ENCODE measurements at regions not wholly inside any gene's neighbourhood (a gene's known extent, or its start where the extent isn't known, plus 50 kb on each side); places are given as distances from the start of the nearest gene placed in this dataset.

GRCh38 chr12:92600052-92600451 lies 102.7 kb upstream of the PLEKHG7 start:
- peaks cover 7% of the 10 kb centered on the region for H3K9me3 ChIP-seq (replicated peaks; ENCODE audit: control insufficient read depth, insufficient read depth, low read length)
- TF ChIP-seq CBX5 (IDR thresholded peaks at IDR 0.05; ENCODE audit: low read depth): peak; percentile 94; the same call in 1 of the 2 replicates
- TF ChIP-seq, protein P1, sequence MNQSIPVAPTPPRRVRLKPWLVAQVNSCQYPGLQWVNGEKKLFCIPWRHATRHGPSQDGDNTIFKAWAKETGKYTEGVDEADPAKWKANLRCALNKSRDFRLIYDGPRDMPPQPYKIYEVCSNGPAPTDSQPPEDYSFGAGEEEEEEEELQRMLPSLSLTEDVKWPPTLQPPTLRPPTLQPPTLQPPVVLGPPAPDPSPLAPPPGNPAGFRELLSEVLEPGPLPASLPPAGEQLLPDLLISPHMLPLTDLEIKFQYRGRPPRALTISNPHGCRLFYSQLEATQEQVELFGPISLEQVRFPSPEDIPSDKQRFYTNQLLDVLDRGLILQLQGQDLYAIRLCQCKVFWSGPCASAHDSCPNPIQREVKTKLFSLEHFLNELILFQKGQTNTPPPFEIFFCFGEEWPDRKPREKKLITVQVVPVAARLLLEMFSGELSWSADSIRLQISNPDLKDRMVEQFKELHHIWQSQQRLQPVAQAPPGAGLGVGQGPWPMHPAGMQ (IDR thresholded peaks at IDR 0.05; ENCODE audit: borderline replicate concordance): no peak
- no peak for ATAC-seq
- no peak overlapping the region for H3K27ac ChIP-seq (ENCODE audit: control insufficient read depth, insufficient read depth)
- POLR2A ChIA-PET: no interaction called here
- H3K79me2 ChIP-seq (ENCODE audit: control insufficient read depth, insufficient read depth, low read length): no peaks in the 10 kb centered on the region
- H4K20me1 ChIP-seq (ENCODE audit: control insufficient read depth, insufficient read depth): no peaks in the 10 kb centered on the region
- no peak overlapping the region for H3K4me2 ChIP-seq (ENCODE audit: control insufficient read depth, insufficient read depth)
- H3K4me3 ChIP-seq: no peak overlapping the region
- no TSS peak for BruUV-seq (replicated peaks)
- SMC1A ChIA-PET (ENCODE audit: uncharacterized antibody, unreplicated experiment): no interaction called here
- in situ Hi-C loops (cut with MboI) (no loop called here), intact Hi-C loops (cut with micrococcal nuclease; ENCODE audit: unreplicated experiment) (no loop called here)
- no peaks in the 10 kb centered on the region for H3K27me3 ChIP-seq (replicated peaks in 1 of 2; ENCODE audit: control insufficient read depth in 2 of 2, insufficient read depth in 2 of 2, low read length in 1 of 2)
- WGBS (ENCODE audit: insufficient coverage, insufficient replicate concordance, low lambda C conversion rate, missing lambda C conversion rate): 90% methylated on average over 1 of the region's 1 CpG
- H3K4me1 ChIP-seq (ENCODE audit: control insufficient read depth, insufficient read depth, low read length): no peaks in the 10 kb centered on the region
- DNase-seq (ENCODE audit: low read depth, low spot score): no peak
- no peak overlapping the region for H3K9ac ChIP-seq (ENCODE audit: control insufficient read depth, insufficient read depth, low read length)
- CTCF ChIA-PET: interaction anchor here (1.0 kb wide), 1 partner anchor 28 kb away, joined by 4 read pairs; no protein-coding TSS in a partner anchor
- no peak for FAIRE-seq
- H2AFZ ChIP-seq (ENCODE audit: control insufficient read depth, low read depth, low read length): no peak overlapping the region
- H3K36me3 ChIP-seq (ENCODE audit: control insufficient read depth in 2 of 2, insufficient read depth in 2 of 2, low read length in 1 of 2): no peaks in the 10 kb centered on the region
- RAD21 ChIA-PET (ENCODE audit: unreplicated experiment): no interaction called here

- ChIA-PET SMC1A (ENCODE audit: uncharacterized antibody, unreplicated experiment) (interaction anchor here (0.6 to 2.1 kb wide), 5 partner anchors 9 to 419 kb away, joined by 3 to 6 read pairs (median 3); no protein-coding TSS in a partner anchor), RAD21 (ENCODE audit: unreplicated experiment) (no interaction called here), CTCF (interaction anchor here (0.6 to 1.1 kb wide), 3 partner anchors 30 to 856 kb away, joined by 3 to 5 read pairs (median 3); no protein-coding TSS in a partner anchor), POLR2A (no interaction called here)
- Histone ChIP-seq H3K9ac (ENCODE audit: control insufficient read depth, insufficient read depth, low read length) (no peak overlapping the region), H4K20me1 (ENCODE audit: control insufficient read depth, insufficient read depth) (no peaks in the 10 kb centered on the region), H3K36me3 (ENCODE audit: control insufficient read depth in 2 of 2, insufficient read depth in 2 of 2, low read length in 1 of 2) (no peaks in the 10 kb centered on the region), H2AFZ (ENCODE audit: control insufficient read depth, low read depth, low read length) (no peak overlapping the region), H3K4me3 (no peak overlapping the region), H3K79me2 (ENCODE audit: control insufficient read depth, insufficient read depth, low read length) (no peaks in the 10 kb centered on the region), H3K27ac (ENCODE audit: control insufficient read depth, insufficient read depth) (no peak overlapping the region), H3K4me1 (ENCODE audit: control insufficient read depth, insufficient read depth, low read length) (peaks cover 15% of the 10 kb centered on the region), H3K9me3 (replicated peaks; ENCODE audit: control insufficient read depth, insufficient read depth, low read length) (peaks cover 7% of the 10 kb centered on the region), H3K27me3 (replicated peaks in 1 of 2; ENCODE audit: control insufficient read depth in 2 of 2, insufficient read depth in 2 of 2, low read length in 1 of 2) (no peaks in the 10 kb centered on the region), H3K4me2 (ENCODE audit: control insufficient read depth, insufficient read depth) (no peak overlapping the region)
- no peak for FAIRE-seq
- in situ Hi-C loops (cut with MboI) (no loop called here), intact Hi-C loops (cut with micrococcal nuclease; ENCODE audit: unreplicated experiment) (no loop called here)
- no peak for ATAC-seq
- WGBS (ENCODE audit: insufficient coverage, insufficient replicate concordance, low lambda C conversion rate, missing lambda C conversion rate): 0% methylated on average over 1 of the region's 1 CpG
- no peak for DNase-seq (ENCODE audit: low read depth, low spot score)
- no TSS peak for BruUV-seq (replicated peaks)
- TF ChIP-seq, protein P2, sequence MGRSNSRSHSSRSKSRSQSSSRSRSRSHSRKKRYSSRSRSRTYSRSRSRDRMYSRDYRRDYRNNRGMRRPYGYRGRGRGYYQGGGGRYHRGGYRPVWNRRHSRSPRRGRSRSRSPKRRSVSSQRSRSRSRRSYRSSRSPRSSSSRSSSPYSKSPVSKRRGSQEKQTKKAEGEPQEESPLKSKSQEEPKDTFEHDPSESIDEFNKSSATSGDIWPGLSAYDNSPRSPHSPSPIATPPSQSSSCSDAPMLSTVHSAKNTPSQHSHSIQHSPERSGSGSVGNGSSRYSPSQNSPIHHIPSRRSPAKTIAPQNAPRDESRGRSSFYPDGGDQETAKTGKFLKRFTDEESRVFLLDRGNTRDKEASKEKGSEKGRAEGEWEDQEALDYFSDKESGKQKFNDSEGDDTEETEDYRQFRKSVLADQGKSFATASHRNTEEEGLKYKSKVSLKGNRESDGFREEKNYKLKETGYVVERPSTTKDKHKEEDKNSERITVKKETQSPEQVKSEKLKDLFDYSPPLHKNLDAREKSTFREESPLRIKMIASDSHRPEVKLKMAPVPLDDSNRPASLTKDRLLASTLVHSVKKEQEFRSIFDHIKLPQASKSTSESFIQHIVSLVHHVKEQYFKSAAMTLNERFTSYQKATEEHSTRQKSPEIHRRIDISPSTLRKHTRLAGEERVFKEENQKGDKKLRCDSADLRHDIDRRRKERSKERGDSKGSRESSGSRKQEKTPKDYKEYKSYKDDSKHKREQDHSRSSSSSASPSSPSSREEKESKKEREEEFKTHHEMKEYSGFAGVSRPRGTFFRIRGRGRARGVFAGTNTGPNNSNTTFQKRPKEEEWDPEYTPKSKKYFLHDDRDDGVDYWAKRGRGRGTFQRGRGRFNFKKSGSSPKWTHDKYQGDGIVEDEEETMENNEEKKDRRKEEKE (IDR thresholded peaks at IDR 0.05): no peak
- TF ChIP-seq GATAD2B (conservative IDR thresholded peaks at IDR 0.05; ENCODE audit: low read depth) (no peak), SMAD5 (IDR thresholded peaks at IDR 0.05; ENCODE audit: low read depth) (no peak), CHD1 (IDR thresholded peaks at IDR 0.05; ENCODE audit: low read depth, low read length) (no peak), MEF2B (IDR thresholded peaks at IDR 0.05; ENCODE audit: partially characterized antibody, poor library complexity, severe bottlenecking) (no peak), KAT2A (conservative IDR thresholded peaks at IDR 0.05; ENCODE audit: control insufficient read depth, low read depth, low read length) (no peak)
- TF ChIP-seq, protein P3, sequence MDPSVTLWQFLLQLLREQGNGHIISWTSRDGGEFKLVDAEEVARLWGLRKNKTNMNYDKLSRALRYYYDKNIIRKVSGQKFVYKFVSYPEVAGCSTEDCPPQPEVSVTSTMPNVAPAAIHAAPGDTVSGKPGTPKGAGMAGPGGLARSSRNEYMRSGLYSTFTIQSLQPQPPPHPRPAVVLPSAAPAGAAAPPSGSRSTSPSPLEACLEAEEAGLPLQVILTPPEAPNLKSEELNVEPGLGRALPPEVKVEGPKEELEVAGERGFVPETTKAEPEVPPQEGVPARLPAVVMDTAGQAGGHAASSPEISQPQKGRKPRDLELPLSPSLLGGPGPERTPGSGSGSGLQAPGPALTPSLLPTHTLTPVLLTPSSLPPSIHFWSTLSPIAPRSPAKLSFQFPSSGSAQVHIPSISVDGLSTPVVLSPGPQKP (IDR thresholded peaks at IDR 0.05; ENCODE audit: low read depth, low read length): no peak
- TF ChIP-seq, protein P4, sequence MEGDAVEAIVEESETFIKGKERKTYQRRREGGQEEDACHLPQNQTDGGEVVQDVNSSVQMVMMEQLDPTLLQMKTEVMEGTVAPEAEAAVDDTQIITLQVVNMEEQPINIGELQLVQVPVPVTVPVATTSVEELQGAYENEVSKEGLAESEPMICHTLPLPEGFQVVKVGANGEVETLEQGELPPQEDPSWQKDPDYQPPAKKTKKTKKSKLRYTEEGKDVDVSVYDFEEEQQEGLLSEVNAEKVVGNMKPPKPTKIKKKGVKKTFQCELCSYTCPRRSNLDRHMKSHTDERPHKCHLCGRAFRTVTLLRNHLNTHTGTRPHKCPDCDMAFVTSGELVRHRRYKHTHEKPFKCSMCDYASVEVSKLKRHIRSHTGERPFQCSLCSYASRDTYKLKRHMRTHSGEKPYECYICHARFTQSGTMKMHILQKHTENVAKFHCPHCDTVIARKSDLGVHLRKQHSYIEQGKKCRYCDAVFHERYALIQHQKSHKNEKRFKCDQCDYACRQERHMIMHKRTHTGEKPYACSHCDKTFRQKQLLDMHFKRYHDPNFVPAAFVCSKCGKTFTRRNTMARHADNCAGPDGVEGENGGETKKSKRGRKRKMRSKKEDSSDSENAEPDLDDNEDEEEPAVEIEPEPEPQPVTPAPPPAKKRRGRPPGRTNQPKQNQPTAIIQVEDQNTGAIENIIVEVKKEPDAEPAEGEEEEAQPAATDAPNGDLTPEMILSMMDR (IDR thresholded peaks at IDR 0.05 in 2 of 3, conservative IDR thresholded peaks at IDR 0.05 in 1 of 3; ENCODE audit: control insufficient read depth in 2 of 3, extremely low read depth in 1 of 3, insufficient read depth in 1 of 3, low read depth in 3 of 3, low read length in 3 of 3): no peak
Measured at GRCh38 chr12:92597997-92598396, 104.8 kb upstream of the PLEKHG7 start.

Measured in GM12878 (cell line).